HepG2 (cell line): ENCODE measurements at regions not wholly inside any gene's neighbourhood (a gene's known extent, or its start where the extent isn't known, plus 50 kb on each side); places are given as distances from the start of the nearest gene placed in this dataset.

Experiments used
- ATAC-seq: fragments of 200-7000 bp; cut with Tn5 transposase; 3 replicates; pipeline ENCODE4 v1.9.1; 2020; ENCODE audit warnings: mild to moderate bottlenecking, moderate library complexity
- BruUV-seq: library from RNA; stranded (reverse); fragments of 400-500 nt; replicated peaks from 2 replicates; lab custom pipeline; 2021; lab: Mats Ljungman, UMichigan
- CTCF ChIA-PET: fragments of 300-600 bp; formaldehyde crosslinking; extraction: SDS; loops from one replicate; lab custom pipeline; 2021; ENCODE audit warnings: low total read pairs, inconsistent platforms, low intra/inter-chr PET ratio; lab: Yijun Ruan, JAX
- POLR2A ChIA-PET: fragments of 350-600 bp; sonication (Branson Sonifier 250); formaldehyde crosslinking; loops from one replicate; lab custom pipeline; 2020; ENCODE audit warnings: antibody characterized with exemption, inconsistent platforms; lab: Yijun Ruan, JAX
- DNase-seq: peaks from one replicate; pipeline ENCODE4 v3.0.0-alpha.2; 2015; ENCODE audit warnings: low spot score
- FAIRE-seq: peaks from 3 replicates; lab custom pipeline; 2011; peaks lifted over from hg19 to GRCh38; lab: Jason Lieb, UNC
- H2AFZ ChIP-seq: one replicate; pipeline ENCODE4 v1.6.1; 2011; ENCODE audit warnings: low read length, inconsistent platforms
- H3K27ac ChIP-seq: fragments of 300-600 bp; 3 replicates; pipeline ENCODE4 v1.8.0; 2011; ENCODE audit warnings: mixed run types, mild to moderate bottlenecking, mixed read lengths, low read length, inconsistent platforms; ENCODE audit not compliant: insufficient read depth; ENCODE audit errors: extremely low read length
- H3K27me3 ChIP-seq, 2 experiments: fragments of 200-600 bp in 1 of 2; 2 replicates in 1 of 2; 3 replicates in 1 of 2; pipeline versions ENCODE4 v1.6.0 to v1.8.0; 2011; ENCODE audit warnings: low read length in 2 of 2, mild to moderate bottlenecking in 2 of 2, moderate library complexity in 2 of 2, inconsistent platforms in 1 of 2; ENCODE audit not compliant: insufficient read depth in 2 of 2, control insufficient read depth in 1 of 2
- H3K36me3 ChIP-seq, 2 experiments: fragments of 200-600 bp in 1 of 2; replicated peaks in 1 of 2; 2 replicates in 1 of 2; 3 replicates in 1 of 2; pipeline versions ENCODE4 v1.5.1 to v1.8.0; 2011; ENCODE audit warnings: low read length in 2 of 2, inconsistent platforms in 1 of 2; ENCODE audit not compliant: insufficient read depth in 2 of 2, control insufficient read depth in 1 of 2
- H3K4me1 ChIP-seq: 2 replicates; pipeline ENCODE4 v1.5.1; 2012; ENCODE audit warnings: low read length, inconsistent platforms; ENCODE audit not compliant: insufficient read depth
- H3K4me2 ChIP-seq: 2 replicates; pipeline ENCODE4 v1.6.0; 2011; ENCODE audit warnings: low read depth, low read length, inconsistent platforms
- H3K4me3 ChIP-seq, 3 experiments: fragments of 200-600 bp in 1 of 3; sonication (generic), shearing (Covaris generic) in 1 of 3; replicated peaks in 1 of 3; 2 replicates each; pipeline ENCODE4 v1.5.1; 2011 to 2016; ENCODE audit warnings: low read length in 3 of 3, inconsistent platforms in 2 of 3, low read depth in 2 of 3, mild to moderate bottlenecking in 2 of 3, control low read depth in 1 of 3, mixed read lengths in 1 of 3; ENCODE audit not compliant: insufficient read depth in 1 of 3
- H3K79me2 ChIP-seq: one replicate; pipeline ENCODE4 v1.6.1; 2011; ENCODE audit warnings: low read length, inconsistent platforms; ENCODE audit not compliant: insufficient read depth
- H3K9ac ChIP-seq: 2 replicates; pipeline ENCODE4 v1.6.0; 2011; ENCODE audit warnings: mild to moderate bottlenecking, low read depth, low read length, inconsistent platforms; ENCODE audit not compliant: insufficient read depth
- H3K9me3 ChIP-seq: 2 replicates; pipeline ENCODE4 v1.5.1; 2012; ENCODE audit warnings: mild to moderate bottlenecking, low read length
- H4K20me1 ChIP-seq: 2 replicates; pipeline ENCODE4 v1.6.0; 2011; ENCODE audit warnings: inconsistent platforms, mild to moderate bottlenecking, low read length, moderate library complexity; ENCODE audit not compliant: insufficient read depth
- CEBPB ChIP-seq: IDR thresholded peaks from 2 replicates; pipeline ENCODE4 v1.6.1; 2011; ENCODE audit warnings: low read depth, low read length, improper control_type of control experiment, borderline replicate concordance
- GZF1 ChIP-seq: sonication (generic); formaldehyde crosslinking; IDR thresholded peaks from 2 replicates; pipeline ENCODE4 v1.5.1; 2020; ENCODE audit warnings: mild to moderate bottlenecking, missing genetic modification reagents
- HMGXB3 ChIP-seq: sonication (generic); formaldehyde crosslinking; IDR thresholded peaks from 2 replicates; pipeline ENCODE4 v1.4.0; 2020; ENCODE audit warnings: missing genetic modification reagents, borderline replicate concordance
- KIAA2018 ChIP-seq: sonication (generic); formaldehyde crosslinking; IDR thresholded peaks from 2 replicates; pipeline ENCODE4 v1.5.0; 2020; ENCODE audit warnings: mild to moderate bottlenecking, missing genetic modification reagents, borderline replicate concordance
- SIX1 ChIP-seq: sonication (generic); formaldehyde crosslinking; IDR thresholded peaks from 2 replicates; pipeline ENCODE4 v1.4.0; 2020; ENCODE audit warnings: missing genetic modification reagents, borderline replicate concordance
- WGBS: methylation state at CpG from one replicate; pipeline ENCODE4 v1.1.6; 2017; ENCODE audit warnings: low lambda C conversion rate; 5-methylcytosine and 5-hydroxymethylcytosine counted together
- in situ Hi-C: cut with HindIII; loops from 2 replicates; pipeline ENCODE4 v1.10.0; 2017; ENCODE audit warnings: low pct_unique_long_range_greater_than_20kb; ENCODE audit not compliant: extremely low pct_ligation_motif_present
- intact Hi-C: fragments of 100-400 bp; cut with micrococcal nuclease; formaldehyde crosslinking; loops from one replicate; pipeline ENCODE4 v1.10.0; 2022; ENCODE audit not compliant: unreplicated experiment

GRCh38 chr18:66674286-66674685 is 70.4 kb upstream of the CDH19 start:
- Histone ChIP-seq H3K36me3 (no peaks in the 10 kb centered on the region), H3K9me3 (peaks cover 7% of the 10 kb centered on the region; the same call in 1 of the 2 replicates), H3K79me2 (no peaks in the 10 kb centered on the region), H3K4me1 (no peaks in the 10 kb centered on the region), H3K27me3 (no peaks in the 10 kb centered on the region), H2AFZ (no peak overlapping the region), H3K4me3 (no peak overlapping the region), H3K9ac (no peak overlapping the region), H4K20me1 (no peaks in the 10 kb centered on the region), H3K4me2 (no peak overlapping the region), H3K27ac (no peak overlapping the region)
- CTCF ChIA-PET = no interaction called here
- BruUV-seq = no TSS peak
- intact Hi-C loops = no loop called here
- no peak for ATAC-seq
- WGBS = 0% methylated on average over 2 of the region's 2 CpGs
- in situ Hi-C loops = no loop called here
- TF ChIP-seq SIX1 = no peak
- no peak for TF ChIP-seq GZF1 (CRISPR knock-in tag)
- TF ChIP-seq KIAA2018 (CRISPR knock-in tag) = no peak
- no peak for TF ChIP-seq CEBPB
- no peak for TF ChIP-seq HMGXB3 (CRISPR knock-in tag)
- POLR2A ChIA-PET = no interaction called here
- FAIRE-seq = no peak
- no peak for DNase-seq
